ENCODE measurements at regions not wholly inside any gene's neighbourhood (a gene's known extent, or its start where the extent isn't known, plus 50 kb on each side); places are given as distances from the start of the nearest gene placed in this dataset.
"Not testable (repeated sequence)": the region's sequence is repeated elsewhere in the genome, so short reads cannot be mapped to it uniquely, and the experiment has no call there.

DNA sequence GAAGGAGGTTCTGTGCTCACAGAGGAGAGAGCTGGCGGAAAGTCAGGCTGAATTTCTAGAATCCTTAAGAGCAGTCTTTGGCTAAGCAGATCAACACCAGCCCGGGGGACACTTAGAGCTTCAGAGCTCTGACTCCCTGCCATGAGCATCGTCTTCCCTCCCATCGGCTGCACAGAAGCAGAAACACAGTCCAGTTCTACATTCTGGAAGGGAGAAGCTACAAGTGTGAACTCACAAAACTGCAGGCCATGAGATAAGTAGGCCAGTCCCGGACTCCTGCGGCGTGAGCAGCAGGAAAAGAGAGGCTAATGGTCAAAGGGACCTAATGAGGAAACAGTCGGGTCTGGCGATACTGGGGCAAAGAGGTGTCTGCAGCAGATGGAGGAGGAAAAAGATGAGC, 211.5 kb downstream of the DHX15 start:
- no peak for DNase-seq (ENCODE audit: extremely low read depth in 1 of 11, low read depth in 9 of 11, low spot score in 4 of 11)

DNA sequence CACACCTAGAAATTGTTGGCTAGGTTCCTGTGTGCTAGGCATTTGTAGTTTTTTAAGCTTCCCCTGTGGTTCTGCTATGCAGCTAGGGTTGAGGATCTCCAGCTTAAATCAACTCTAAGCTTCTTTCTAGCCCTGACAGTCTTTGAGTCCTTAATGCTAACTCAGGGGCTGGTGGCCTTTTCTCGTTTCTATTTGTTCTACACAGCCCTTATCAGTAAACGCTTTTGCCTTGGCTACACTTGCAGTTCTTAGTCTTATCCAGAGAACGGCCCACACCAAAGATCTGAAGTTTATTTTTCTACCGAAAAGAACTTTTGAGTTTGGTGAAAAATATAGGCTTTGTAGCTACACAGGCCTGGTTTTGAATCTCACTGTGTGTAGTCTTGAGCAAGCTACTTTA, 212.0 kb downstream of the DHX15 start:
- DNase-seq (ENCODE audit: extremely low read depth in 1 of 11, low read depth in 9 of 11, low spot score in 4 of 11): no peak

DNA sequence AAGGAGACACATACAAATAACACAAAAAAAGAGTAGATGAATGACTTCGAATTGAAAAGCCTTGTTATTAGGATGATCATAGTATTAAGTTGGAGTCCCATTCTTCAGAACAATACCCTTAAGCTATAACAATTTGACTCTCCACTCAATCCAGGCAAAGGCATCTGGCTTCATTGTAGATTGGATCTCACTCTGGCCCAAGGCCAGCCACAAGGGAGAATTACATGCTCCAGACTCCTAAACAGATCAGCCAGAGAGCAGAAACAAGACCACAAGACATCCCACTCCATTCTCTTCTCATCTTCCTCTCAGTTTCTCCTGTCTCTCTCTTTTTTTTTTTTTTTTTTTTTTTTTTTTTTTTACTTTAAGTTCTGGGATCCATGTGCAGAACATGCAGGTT, 213.9 kb downstream of the DHX15 start:
- DNase-seq (ENCODE audit: extremely low read depth in 1 of 11, low read depth in 9 of 11, low spot score in 4 of 11): no peak

DNA sequence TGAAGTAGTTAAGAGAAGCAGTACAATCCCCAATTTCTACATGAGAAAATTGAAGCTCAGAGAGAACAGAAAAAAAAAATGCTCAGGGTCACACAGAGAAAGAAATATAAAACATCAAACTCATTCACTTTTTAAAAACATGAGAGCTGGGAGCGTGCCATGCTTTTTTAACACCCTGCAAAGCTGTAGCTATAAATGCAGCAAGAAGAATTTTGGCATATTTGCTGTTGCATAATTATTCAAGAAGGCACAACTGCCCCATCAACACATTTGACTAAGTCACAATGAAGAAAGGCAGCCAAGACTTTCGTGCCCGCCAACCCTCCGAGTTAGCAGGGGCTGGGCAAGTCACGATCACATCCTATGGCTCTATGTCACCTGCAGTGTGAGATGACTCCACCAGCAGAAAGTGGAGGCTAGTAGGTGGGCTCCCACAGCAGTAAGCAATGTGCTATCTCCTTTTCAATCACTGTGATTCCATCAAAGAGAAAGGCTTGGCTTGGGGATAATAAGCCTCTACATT, 214.8 kb downstream of the DHX15 start:
- no peak for DNase-seq (ENCODE audit: extremely low read depth in 1 of 11, low read depth in 9 of 11, low spot score in 4 of 11)

DNA sequence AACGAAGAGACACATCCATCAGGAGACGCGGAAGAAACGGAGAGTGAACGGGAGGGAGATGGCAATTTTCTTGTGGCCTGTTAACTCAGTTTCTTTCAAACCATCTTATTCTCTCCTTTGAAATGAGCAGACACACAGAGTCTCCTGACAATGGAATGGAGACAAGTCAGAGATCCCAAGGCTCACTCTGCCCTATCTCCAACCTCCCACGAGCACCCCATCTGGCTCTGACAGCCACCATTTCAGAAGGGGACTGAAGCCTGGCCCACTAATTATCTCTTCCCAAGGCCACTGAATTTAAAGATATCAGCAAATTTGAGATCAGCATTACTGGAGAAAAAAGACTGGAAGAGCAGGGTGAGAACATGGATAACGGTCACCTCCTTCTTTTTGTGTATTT, 215.6 kb downstream of the DHX15 start:
- no peak for DNase-seq (ENCODE audit: extremely low read depth in 1 of 11, low read depth in 9 of 11, low spot score in 4 of 11)

DNA sequence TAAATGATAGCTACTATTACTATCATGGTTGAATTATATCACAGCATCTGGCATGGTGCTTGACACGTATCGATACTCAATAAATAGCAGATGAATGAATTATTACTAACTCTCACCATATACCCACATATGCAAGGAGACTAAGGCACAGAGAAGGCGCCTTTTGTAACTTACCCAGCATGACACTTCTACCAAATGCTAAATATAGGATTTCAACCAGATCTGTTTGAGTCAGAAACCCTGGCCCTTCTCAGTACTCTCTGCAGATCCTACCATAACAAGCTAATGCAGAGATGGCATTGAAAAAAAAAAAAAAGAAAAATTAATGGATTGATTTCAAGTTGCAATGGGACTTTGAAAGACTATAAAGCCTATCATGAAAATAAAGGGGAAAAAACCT, 219.5 kb downstream of the DHX15 start:
- DNase-seq (ENCODE audit: extremely low read depth in 1 of 11, low read depth in 9 of 11, low spot score in 4 of 11): no peak

DNA sequence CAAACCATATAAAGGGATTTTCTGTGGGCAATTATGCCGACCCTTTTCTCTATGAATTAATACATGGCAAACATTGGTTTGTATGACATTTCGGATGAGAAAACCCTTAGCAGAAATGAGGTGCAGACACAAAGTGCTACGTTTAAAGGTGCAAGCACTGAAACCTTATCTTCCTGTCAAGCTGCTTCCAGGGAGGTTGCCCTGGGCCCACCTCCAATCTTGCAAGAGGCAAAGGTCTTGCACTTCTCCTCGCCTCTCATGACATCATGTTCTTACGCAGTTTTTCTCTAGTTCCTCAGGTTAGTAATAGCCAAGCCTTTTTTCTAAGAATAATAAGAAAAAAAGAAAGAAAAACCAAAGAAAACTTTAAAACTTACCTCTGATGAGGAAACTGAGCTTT, 220.1 kb downstream of the DHX15 start:
- no peak for DNase-seq (ENCODE audit: extremely low read depth in 1 of 11, low read depth in 9 of 11, low spot score in 4 of 11)

DNA sequence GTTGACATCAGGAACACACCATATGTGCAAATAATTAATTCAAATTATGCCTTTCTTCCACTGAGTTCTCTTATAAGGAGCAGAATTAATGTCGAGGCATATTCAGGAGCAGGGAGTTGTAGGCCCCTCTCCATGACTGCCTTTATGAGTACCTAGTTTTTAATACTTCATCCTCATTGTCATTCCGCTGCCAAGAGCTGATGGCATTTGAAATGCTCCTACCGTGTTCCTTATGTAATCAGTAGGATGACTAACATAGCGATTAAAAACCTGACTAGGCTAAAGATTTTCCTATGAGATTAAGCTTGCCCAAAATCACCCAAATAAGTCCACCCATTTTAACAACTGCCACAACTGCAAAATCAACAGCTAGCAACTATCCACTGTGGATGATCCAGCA, 220.6 kb downstream of the DHX15 start:
- no peak for DNase-seq (ENCODE audit: extremely low read depth in 1 of 11, low read depth in 9 of 11, low spot score in 4 of 11)

DNA sequence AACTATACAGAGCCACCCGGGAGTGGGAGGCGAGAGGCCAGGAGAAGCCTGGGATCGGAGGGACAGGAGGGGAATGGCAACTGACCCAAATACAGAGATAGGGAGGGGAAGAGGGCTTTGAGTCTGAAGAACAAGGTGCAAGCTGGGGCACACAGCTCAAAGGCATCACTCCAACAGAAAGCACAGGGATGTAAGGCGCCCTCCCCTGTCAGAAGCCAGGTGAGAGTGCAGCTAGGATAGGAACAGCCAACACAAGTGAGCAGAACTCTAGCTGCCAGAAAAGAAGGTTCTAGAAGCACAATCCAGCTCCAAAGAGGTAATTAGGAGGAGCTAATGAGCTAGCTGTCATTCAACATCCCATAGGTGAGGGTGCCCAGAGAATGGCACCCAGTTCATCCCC, 232.2 kb downstream of the DHX15 start:
- DNase-seq (ENCODE audit: extremely low read depth in 1 of 11, low read depth in 9 of 11, low spot score in 4 of 11): no peak

DNA sequence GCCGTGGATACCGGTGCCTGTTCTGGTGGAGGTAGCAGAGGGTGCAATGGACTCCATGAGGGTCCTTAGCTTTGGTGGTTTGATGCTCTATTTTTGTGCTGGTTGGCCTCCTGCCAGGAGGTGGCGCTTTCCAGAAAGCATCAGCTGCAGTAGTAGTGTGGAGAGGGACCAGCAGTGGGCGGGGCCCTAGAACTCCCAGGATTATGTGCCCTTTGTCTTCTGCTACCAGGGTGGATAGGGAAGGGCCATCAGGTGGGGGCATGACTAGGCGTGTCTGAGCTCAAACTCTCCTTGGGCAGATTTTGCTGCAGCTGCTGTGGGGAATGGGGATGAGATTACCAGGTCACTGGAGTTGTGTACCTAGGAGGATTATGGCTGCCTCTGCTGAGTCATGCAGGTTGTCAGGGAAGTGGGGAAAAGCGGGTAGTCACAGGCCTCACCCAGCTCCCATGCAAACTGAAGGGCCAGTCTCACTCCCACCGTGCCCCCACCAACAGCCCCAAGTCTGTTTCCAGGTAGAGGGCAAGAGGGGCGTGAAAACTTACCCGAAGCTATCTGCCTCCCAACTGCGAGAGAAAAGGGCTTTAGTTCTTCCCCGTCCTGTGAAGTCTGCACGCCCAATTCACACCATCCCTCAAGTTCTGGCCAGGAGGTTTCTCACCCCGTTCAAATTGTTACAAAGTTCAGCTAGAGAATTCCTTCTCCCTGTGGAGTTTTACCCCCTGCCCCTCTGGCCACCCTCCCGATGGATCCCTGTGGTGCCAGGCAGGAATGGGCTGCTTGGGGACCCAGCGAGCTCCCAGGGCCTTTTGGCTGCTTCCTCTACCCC, 235.0 kb downstream of the DHX15 start:
- DNase-seq (ENCODE audit: extremely low read depth in 1 of 11, low read depth in 9 of 11, low spot score in 4 of 11): not testable (repeated sequence)

DNA sequence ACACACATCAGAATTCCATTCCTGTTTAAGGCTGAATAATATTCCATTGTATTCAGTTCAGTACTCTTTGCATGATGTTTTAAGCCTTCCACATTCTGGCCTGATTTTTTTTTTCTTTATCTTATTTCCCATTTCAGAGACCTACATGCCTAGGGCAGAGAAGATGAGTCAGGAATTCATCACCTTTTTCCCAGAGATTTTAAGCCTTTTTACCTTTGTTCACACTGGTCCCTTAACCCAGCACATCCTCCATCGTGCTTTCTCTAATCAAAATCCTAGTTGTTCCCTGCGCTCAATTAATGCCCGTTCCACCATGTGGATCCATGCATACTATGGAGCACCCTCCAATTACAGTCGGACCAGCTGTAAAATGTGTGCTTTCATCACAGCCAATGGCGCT, 245.1 kb downstream of the DHX15 start:
- DNase-seq (ENCODE audit: extremely low read depth in 1 of 11, low read depth in 9 of 11, low spot score in 4 of 11): no peak

DNA sequence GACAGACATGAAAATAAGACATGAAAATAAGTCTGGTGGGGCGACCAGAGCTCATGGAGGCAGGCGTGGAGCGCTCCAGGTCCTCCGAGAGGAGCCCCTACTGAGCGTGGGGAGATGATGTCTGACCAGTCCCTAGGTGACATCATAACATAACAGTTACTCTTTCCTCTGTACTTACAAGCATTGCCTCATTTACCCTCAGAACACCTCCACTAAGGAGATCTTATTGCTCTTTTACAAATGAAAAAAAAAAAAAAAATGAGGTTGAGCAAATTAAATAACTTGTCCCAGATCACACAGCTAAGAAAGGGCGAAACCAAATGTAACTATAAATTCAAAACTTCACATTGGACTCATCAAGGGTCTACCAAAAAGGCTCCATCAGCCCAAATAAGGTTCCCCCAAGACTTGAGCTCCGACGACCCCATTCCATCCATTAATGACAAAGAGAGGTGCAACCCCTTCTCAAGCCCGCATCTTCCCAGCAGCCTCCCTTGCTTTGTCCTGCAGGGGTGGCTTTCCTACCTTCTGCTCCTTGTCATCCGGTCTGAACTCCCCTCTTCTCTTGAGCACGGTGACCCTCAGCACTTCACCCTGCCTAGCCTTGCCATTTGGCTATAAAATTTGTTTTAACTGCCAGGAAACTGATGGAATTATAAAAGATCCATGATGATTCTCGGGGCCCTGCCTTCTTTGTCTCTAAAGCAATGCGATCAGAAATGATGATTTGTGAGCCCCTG, 246.7 kb downstream of the DHX15 start:
- DNase-seq (ENCODE audit: extremely low read depth in 1 of 11, low read depth in 9 of 11, low spot score in 4 of 11): no peak

DNA sequence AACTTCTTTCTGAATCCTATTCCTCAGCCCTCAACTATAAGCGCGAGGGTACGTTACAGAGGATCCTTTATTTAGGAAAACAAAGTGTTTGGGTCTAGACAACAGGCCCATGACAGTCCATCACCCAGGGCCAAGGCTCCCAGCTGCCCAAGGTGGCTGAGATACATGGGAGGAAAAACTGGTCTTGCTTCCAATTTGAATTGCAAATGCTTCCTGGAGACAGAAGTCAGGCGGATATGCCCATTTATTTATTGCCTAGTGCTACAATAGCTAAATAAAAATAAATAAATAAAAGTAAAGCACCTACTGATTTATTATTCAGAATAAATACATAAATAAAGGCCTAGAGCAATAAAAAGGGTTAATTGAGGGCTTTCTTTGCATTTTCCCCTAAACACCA, 248.7 kb downstream of the DHX15 start:
- DNase-seq (ENCODE audit: extremely low read depth in 1 of 11, low read depth in 9 of 11, low spot score in 4 of 11): no peak

DNA sequence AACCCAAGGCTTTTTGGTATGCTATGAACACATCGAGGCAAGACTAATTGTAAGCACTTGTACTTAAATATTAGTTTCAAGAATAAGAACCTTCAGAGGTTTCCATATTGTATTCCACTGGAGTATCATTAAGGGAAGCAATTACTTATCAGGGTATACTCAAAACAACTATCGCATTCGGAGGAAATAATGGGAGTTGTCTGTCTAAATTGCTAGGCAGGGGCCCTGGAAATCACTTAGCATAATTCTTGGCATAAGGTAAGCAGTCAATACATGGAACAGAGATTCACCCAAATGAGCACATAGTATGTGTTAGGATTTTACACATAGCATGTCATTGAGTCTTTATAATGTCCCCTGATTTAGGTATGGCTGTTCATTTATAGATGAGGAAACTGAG, 249.4 kb downstream of the DHX15 start:
- DNase-seq (ENCODE audit: extremely low read depth in 1 of 11, low read depth in 9 of 11, low spot score in 4 of 11): no peak

DNA sequence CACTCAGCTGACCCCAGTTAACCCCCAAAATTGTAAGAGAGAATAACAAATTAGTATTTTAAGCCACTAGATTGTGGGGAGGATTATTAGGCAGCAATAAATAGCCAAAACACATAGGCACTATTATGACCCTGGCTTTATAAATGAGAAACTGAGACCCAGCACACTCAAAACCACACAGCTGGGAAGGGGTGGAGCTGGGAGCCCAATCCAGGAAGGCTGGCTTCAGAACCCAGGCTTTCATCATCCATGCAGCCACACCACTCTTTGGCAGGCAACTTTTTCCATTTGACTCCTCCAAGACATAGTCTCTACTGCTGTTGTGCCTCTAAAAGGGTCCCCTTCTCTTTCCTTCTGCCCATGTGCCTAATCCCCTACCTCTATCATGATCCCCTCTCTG, 253.8 kb downstream of the DHX15 start:
- DNase-seq (ENCODE audit: extremely low read depth in 1 of 11, low read depth in 9 of 11, low spot score in 4 of 11): no peak

DNA sequence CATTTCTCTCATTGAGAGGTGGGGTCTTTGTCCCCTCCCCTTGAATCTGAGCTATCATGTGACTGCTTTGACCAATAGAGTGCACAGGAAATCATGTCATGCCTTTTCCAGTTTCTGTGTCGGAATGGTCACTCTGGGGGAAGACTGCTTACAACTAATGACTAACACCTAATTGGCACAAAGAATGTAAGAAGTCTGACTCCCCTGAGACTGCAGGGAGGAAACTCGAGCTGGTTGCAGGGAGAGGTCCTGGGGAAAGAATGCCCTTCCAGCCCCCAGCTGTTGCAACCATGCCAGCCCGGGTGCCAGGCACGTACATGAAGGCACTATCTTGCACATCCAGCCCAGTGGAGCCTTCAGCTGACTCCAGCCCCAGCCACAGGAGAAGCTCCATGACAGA, 254.2 kb downstream of the DHX15 start:
- DNase-seq (ENCODE audit: extremely low read depth in 1 of 11, low read depth in 9 of 11, low spot score in 4 of 11): no peak

DNA sequence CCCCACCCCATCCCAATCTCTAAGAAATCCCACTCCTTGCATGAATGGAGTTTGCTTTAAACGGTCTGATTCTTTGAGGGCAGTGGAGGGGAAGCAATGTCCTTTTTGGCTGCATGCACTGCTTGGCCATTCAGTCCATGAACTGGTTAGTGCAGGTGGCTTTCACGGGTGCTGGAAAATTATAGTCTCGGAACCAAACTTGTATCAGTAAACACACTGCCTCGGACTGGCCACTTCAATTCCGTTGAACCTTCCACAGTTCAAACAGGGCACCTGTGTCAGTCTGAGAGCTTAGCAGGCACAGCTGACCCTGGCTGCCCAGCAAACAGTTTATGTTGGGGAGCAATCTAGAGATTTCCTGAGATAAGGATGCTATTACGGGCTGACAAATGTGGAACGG, 255.6 kb downstream of the DHX15 start:
- no peak for DNase-seq (ENCODE audit: extremely low read depth in 1 of 11, low read depth in 9 of 11, low spot score in 4 of 11)

DNA sequence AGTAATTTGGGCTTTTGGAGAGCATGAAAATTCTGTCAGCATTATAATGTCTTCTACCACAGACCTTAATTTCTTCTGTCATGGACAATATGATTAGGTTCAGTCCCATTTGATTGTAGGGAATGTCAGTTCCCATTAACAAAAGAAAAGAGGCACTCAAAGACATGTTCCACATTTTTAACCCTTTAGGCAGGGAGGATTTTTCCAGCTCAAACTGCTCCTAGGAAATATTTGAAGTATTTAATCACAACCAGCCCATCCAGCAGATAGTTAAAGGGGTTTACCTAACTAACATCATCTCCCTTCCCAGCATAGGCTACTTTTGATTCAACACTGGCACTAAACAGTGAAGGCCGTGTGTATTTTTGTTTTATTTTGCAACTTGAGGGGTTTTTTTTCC, 256.0 kb downstream of the DHX15 start:
- no peak for DNase-seq (ENCODE audit: extremely low read depth in 1 of 11, low read depth in 9 of 11, low spot score in 4 of 11)

DNA sequence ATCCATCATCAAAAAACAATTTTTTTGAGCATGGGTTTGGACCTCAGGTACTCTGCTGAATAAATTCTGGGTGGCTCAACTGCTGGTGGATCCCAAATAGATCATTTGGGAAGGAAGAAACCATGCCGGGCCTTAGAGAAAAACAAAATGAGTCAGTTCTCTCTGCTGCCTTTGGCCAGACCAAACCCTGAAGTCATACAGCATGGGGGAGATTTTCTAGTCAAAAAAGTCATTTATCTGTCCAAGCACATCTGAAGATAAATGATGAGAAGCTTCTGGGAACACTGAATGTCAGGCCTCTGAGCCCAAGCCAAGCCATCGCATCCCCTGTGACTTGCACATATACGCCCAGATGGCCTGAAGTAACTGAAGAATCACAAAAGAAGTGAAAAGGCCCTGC, 261.4 kb downstream of the DHX15 start:
- DNase-seq (ENCODE audit: extremely low read depth in 1 of 11, low read depth in 9 of 11, low spot score in 4 of 11): no peak

DNA sequence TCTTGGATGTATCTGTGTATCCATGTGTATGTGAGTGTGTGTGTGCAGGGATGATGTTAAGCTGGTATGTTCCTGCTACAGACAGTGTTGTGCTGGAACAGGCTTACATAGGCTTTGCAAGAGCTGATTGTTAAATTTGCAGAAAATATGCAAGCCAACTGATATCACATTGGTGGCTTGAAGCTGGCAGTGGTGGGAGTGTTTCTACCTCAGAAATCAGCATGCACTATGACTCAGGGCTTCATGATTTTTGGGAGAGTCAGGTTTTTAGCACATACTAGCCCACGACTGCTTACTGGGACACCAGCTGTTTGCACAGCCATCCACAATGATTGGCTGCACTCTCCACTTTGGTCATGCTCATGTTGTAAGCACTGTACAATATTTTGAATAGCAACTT, 261.8 kb downstream of the DHX15 start:
- no peak for DNase-seq (ENCODE audit: extremely low read depth in 1 of 11, low read depth in 9 of 11, low spot score in 4 of 11)

DNA sequence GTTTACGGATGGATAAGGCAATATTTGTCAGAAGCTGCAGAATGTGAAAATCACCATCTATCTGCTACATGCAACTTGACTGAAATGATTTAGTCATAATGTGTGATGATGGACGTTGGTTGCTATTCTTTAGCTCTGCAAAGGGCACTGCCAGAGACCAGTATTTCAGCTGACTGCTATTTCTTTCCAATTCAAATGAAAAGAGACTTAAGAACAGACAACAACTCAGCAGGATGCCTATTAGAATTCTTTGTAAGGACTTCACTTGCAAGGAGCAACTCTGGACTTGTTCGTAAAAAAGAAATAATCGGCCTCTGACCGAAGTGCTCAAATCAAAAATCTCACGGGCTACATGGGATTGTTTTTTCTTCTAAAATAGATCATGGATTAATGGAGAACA, 262.7 kb downstream of the DHX15 start:
- no peak for DNase-seq (ENCODE audit: extremely low read depth in 1 of 11, low read depth in 9 of 11, low spot score in 4 of 11)
